Uterus (tissue), 3 donors: ENCODE measurements at regions not wholly inside any gene's neighbourhood (a gene's known extent, or its start where the extent isn't known, plus 50 kb on each side); places are given as distances from the start of the nearest gene placed in this dataset.

Experiments used
- DNase-seq, 2 donors: peaks; one replicate each; pipeline ENCODE4 v3.0.0-alpha.2; 2019 to 2020
- H3K27ac ChIP-seq, 2 donors: fragments of 200-600 bp; sonication (generic); 1 replicate in 1 of 2; 2 replicates in 1 of 2; pipeline ENCODE4 v1.5.1; 2016 to 2018
- H3K27me3 ChIP-seq, 2 donors: fragments of 200-600 bp; sonication (generic); one replicate each; pipeline ENCODE4 v1.5.1; 2018 to 2019; ENCODE audit warnings: control low read depth in 1 of 2
- H3K36me3 ChIP-seq, 2 donors: fragments of 200-600 bp; sonication (generic); one replicate each; pipeline ENCODE4 v1.5.1; 2019; ENCODE audit warnings: control low read depth in 1 of 2
- H3K4me1 ChIP-seq, 2 donors: fragments of 200-600 bp; sonication (generic); one replicate each; pipeline ENCODE4 v1.5.1; 2018 to 2019; ENCODE audit warnings: control low read depth in 1 of 2
- H3K4me3 ChIP-seq, 2 donors: fragments of 200-600 bp; sonication (generic); 1 replicate in 1 of 2; 2 replicates in 1 of 2; pipeline ENCODE4 v1.5.1; 2018 to 2019; ENCODE audit warnings: mild to moderate bottlenecking in 1 of 2
- H3K9me3 ChIP-seq, 2 donors: fragments of 200-600 bp; sonication (generic); one replicate each; pipeline ENCODE4 v1.5.1; 2019; ENCODE audit warnings: control low read depth in 1 of 2
- CTCF ChIP-seq, 4 experiments: fragments of 200-600 bp in 2 of 4; fragments of 450-650 bp in 2 of 4; sonication (generic) in 2 of 4; IDR thresholded peaks; one replicate each; pipeline ENCODE4 v1.5.1; 2016 to 2019; ENCODE audit warnings: antibody characterized with exemption in 4 of 4, mild to moderate bottlenecking in 2 of 4, moderate library complexity in 1 of 4
- POLR2A ChIP-seq, 2 donors: fragments of 450-650 bp; IDR thresholded peaks; one replicate each; pipeline ENCODE4 v1.6.1; 2016; ENCODE audit warnings: antibody characterized with exemption in 2 of 2, mild to moderate bottlenecking in 1 of 2, moderate library complexity in 1 of 2
- intact Hi-C: fragments of 100-400 bp; cut with DNase I; formaldehyde crosslinking; loops from one replicate; pipeline ENCODE4 v1.15.1; 2023; ENCODE audit warnings: low total_unique reads
- donor health status: DM: yes; HTN: yes; CAD: no.

- H3K27ac ChIP-seq = no peak overlapping the region
- TF ChIP-seq POLR2A (IDR thresholded peaks at IDR 0.05) (no peak), CTCF (IDR thresholded peaks at IDR 0.05) (no peak)
- H3K36me3 ChIP-seq = no peaks in the 10 kb centered on the region
- no peaks in the 10 kb centered on the region for H3K9me3 ChIP-seq
- intact Hi-C loops = no loop called here
- H3K27me3 ChIP-seq = no peaks in the 10 kb centered on the region
- no peak for DNase-seq
- H3K4me1 ChIP-seq = no peaks in the 10 kb centered on the region
- H3K4me3 ChIP-seq = no peak overlapping the region
These were observed 320.9 kb upstream of the CCDC179 start for GRCh38 chr11:23181022-23181807.

- H3K27ac ChIP-seq = no peak overlapping the region
- no peaks in the 10 kb centered on the region for H3K4me1 ChIP-seq
- no peaks in the 10 kb centered on the region for H3K36me3 ChIP-seq
- H3K4me3 ChIP-seq = no peak overlapping the region
- intact Hi-C loops = no loop called here
- TF ChIP-seq POLR2A (IDR thresholded peaks at IDR 0.05) (no peak), CTCF (IDR thresholded peaks at IDR 0.05) (no peak)
- DNase-seq = no peak
- H3K9me3 ChIP-seq = no peaks in the 10 kb centered on the region
- H3K27me3 ChIP-seq = no peaks in the 10 kb centered on the region
These were observed 332.0 kb upstream of the CCDC179 start for GRCh38 chr11:23192256-23192655.

- Histone ChIP-seq H3K9me3 (no peaks in the 10 kb centered on the region), H3K4me1 (no peaks in the 10 kb centered on the region), H3K4me3 (no peak overlapping the region), H3K27me3 (no peaks in the 10 kb centered on the region), H3K27ac (no peak overlapping the region), H3K36me3 (no peaks in the 10 kb centered on the region)
- TF ChIP-seq CTCF (IDR thresholded peaks at IDR 0.05) = no peak
- no peak for TF ChIP-seq POLR2A (IDR thresholded peaks at IDR 0.05)
- intact Hi-C loops = no loop called here
- DNase-seq = no peak
These were observed 341.8 kb upstream of the CCDC179 start for GRCh38 chr11:23201936-23202522.

- no peak for TF ChIP-seq POLR2A (IDR thresholded peaks at IDR 0.05)
- no peak for TF ChIP-seq CTCF (IDR thresholded peaks at IDR 0.05)
- Histone ChIP-seq H3K36me3 (no peaks in the 10 kb centered on the region), H3K27ac (no peak overlapping the region), H3K4me3 (no peak overlapping the region), H3K4me1 (no peaks in the 10 kb centered on the region), H3K27me3 (no peaks in the 10 kb centered on the region), H3K9me3 (no peaks in the 10 kb centered on the region)
- DNase-seq = no peak
- intact Hi-C loops = no loop called here
These were observed 342.3 kb upstream of the CCDC179 start for GRCh38 chr11:23202611-23203010.

GRCh38 chr11:23205156-23205871, 345.0 kb upstream of the CCDC179 start:
- Histone ChIP-seq H3K36me3 (no peaks in the 10 kb centered on the region), H3K4me1 (no peaks in the 10 kb centered on the region), H3K27ac (no peak overlapping the region), H3K27me3 (no peaks in the 10 kb centered on the region), H3K9me3 (no peaks in the 10 kb centered on the region), H3K4me3 (no peak overlapping the region)
- TF ChIP-seq CTCF (IDR thresholded peaks at IDR 0.05) = no peak
- TF ChIP-seq POLR2A (IDR thresholded peaks at IDR 0.05) = no peak
- intact Hi-C loops = no loop called here
- no peak for DNase-seq
